ENCODE measurements at regions not wholly inside any gene's neighbourhood (a gene's known extent, or its start where the extent isn't known, plus 50 kb on each side); places are given as distances from the start of the nearest gene placed in this dataset.

DNA sequence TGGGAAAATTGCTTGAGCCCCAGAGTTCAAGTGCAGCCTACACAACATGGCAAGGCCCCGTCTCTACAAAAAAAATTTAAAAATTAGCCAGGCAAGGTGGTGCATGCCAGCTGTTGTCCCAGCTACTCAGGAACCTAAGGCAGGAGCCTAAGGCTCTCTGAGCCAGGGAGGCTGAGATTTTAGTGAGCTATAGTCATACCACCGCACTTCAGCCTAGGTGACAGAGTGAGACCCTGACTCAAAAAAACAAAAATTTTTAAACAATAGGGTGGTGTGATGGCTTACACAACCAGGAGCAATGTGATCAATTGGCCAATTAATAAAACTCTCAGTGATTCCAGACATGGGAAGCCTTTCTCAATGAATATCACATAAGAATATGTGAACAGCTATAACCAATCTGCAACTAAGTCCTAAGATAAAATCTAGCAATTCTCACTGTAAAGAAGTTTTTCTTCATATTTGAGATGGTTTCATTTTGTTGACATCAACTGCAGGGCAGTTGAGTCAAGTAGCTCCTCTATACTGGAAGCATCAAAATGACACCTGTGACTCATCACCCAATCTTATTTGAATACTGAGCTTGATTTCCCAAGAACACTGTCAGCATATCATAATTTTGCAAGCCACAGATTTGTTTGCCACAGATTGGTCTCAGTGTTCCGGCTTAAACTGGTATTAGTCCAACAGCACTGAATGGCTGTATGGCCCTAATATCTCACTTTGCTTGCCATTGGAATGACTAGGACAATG lies 169.0 kb upstream of the GJE1 start:
- TF ChIP-seq CTCF (IDR thresholded peaks at IDR 0.05) (no peak), POLR2A (IDR thresholded peaks at IDR 0.05) (no peak)
- intact Hi-C loops (cut with DNase I) = no loop called here
- WGBS, 2 donors = 81 to 83% methylated on average over 2 to 3 of the region's 3 CpGs

GRCh38 chr6:141957271-141957670 lies 175.5 kb upstream of the GJE1 start:
- DNase-seq = no peak
- Histone ChIP-seq H3K4me1 (no peaks in the 10 kb centered on the region), H3K36me3 (no peaks in the 10 kb centered on the region), H3K4me3 (no peak overlapping the region), H3K27me3 (no peaks in the 10 kb centered on the region), H3K9me3 (peaks cover 0 to 9% (median 0%) of the 10 kb centered on the region in 3 donors), H3K27ac (no peak overlapping the region)
- intact Hi-C loops (cut with DNase I) = no loop called here
- no peak for TF ChIP-seq CTCF (IDR thresholded peaks at IDR 0.05)
- no peak for TF ChIP-seq POLR2A (IDR thresholded peaks at IDR 0.05)
- 53 to 57% methylated on average over 4 of the region's 4 CpGs for WGBS, 2 donors

More for the DNA sequence above, 169.0 kb upstream of the GJE1 start:
- H3K9me3 ChIP-seq = no peaks in the 10 kb centered on the region
- DNase-seq = no peak
- H3K27me3 ChIP-seq = no peaks in the 10 kb centered on the region
- H3K36me3 ChIP-seq = no peaks in the 10 kb centered on the region
- no peaks in the 10 kb centered on the region for H3K4me1 ChIP-seq
- no peak overlapping the region for H3K4me3 ChIP-seq
- no peak overlapping the region for H3K27ac ChIP-seq

- Histone ChIP-seq H3K27me3 (no peaks in the 10 kb centered on the region), H3K27ac (no peak overlapping the region), H3K9me3 (peaks cover 0 to 9% (median 0%) of the 10 kb centered on the region in 3 donors), H3K4me1 (no peaks in the 10 kb centered on the region), H3K36me3 (no peaks in the 10 kb centered on the region), H3K4me3 (no peak overlapping the region)
- WGBS, 2 donors = 33 to 50% methylated on average over 1 of the region's 1 CpG
- intact Hi-C loops (cut with DNase I) = no loop called here
- DNase-seq = no peak
- TF ChIP-seq POLR2A (IDR thresholded peaks at IDR 0.05) (no peak), CTCF (IDR thresholded peaks at IDR 0.05) (no peak)
These were observed 175.9 kb upstream of the GJE1 start for GRCh38 chr6:141956868-141957267.

- Histone ChIP-seq H3K4me1 (no peaks in the 10 kb centered on the region), H3K9me3 (peaks cover 0 to 9% (median 0%) of the 10 kb centered on the region in 3 donors), H3K27ac (no peak overlapping the region), H3K36me3 (no peaks in the 10 kb centered on the region), H3K27me3 (no peaks in the 10 kb centered on the region), H3K4me3 (no peak overlapping the region)
- intact Hi-C loops (cut with DNase I) = no loop called here
- DNase-seq = no peak
- TF ChIP-seq CTCF (IDR thresholded peaks at IDR 0.05) = no peak
- no peak for TF ChIP-seq POLR2A (IDR thresholded peaks at IDR 0.05)
- WGBS, 2 donors = 48 to 55% methylated on average over 3 of the region's 3 CpGs
These were observed 176.5 kb upstream of the GJE1 start for GRCh38 chr6:141956046-141956761.

GRCh38 chr6:141953072-141953471 lies 179.7 kb upstream of the GJE1 start:
- H3K27ac ChIP-seq = no peak overlapping the region
- H3K9me3 ChIP-seq = peaks cover 0 to 9% (median 0%) of the 10 kb centered on the region in 3 donors
- no peaks in the 10 kb centered on the region for H3K36me3 ChIP-seq
- no peaks in the 10 kb centered on the region for H3K4me1 ChIP-seq
- no peaks in the 10 kb centered on the region for H3K27me3 ChIP-seq
- H3K4me3 ChIP-seq = no peak overlapping the region
- no peak for TF ChIP-seq CTCF (IDR thresholded peaks at IDR 0.05)
- TF ChIP-seq POLR2A (IDR thresholded peaks at IDR 0.05) = no peak
- intact Hi-C loops (cut with DNase I) = no loop called here
- no peak for DNase-seq
